ENCODE measurements at regions not wholly inside any gene's neighbourhood (a gene's known extent, or its start where the extent isn't known, plus 50 kb on each side); places are given as distances from the start of the nearest gene placed in this dataset.

DNA sequence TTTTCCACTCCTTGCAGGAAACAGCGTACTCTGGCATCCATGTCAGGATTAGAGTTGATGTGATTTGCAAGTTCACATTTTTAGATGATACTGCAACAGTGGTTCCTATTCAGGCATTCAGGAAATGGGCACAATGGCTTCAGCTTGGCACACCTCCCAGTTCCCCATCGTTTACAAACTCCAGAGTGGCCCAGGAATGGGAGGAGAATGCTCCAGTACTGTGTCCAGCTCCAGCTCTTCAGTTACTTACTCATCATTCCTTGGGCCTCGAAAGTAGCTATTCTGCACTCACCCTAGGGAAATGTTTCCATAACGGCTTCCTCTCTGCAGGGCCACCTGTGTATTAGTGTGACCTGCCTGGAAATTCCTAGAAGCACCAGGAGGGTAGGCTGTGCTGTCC, 239.7 kb upstream of the RGS6 start:
- 73% methylated on average over 4 of the region's 4 CpGs for WGBS
- no peak for DNase-seq (ENCODE audit: low spot score)

DNA sequence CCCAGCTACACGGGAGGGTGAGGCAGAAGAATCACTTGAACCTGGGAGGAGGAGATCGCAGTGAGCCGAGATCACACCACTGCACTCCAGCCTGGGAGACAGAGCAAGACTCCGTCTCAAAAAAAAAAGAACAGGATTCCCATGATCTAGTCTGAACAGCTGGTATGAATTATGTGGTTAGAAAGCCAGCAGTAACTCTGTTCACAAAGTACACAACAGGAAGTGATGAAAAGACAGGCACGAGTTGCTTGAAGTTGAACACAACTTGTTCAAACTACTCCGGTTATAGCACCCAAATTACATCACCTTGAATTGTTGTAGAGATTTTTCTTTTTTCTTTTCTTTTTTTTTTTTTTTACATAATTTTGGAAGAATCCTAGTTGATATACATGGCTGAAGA, 238.8 kb upstream of the RGS6 start:
- Histone ChIP-seq H3K27ac (ENCODE audit: low read depth in 1 of 2, low read length in 2 of 2) (no peak overlapping the region), H3K36me3 (ENCODE audit: control insufficient read depth in 4 of 4, insufficient read depth in 3 of 4, low read depth in 1 of 4, low read length in 3 of 4) (peaks cover 0 to 3% (median 0%) of the 10 kb centered on the region in 4 donors), H3K9me3 (ENCODE audit: control insufficient read depth in 4 of 4, low read length in 3 of 4) (no peaks in the 10 kb centered on the region), H3K9ac (ENCODE audit: low read depth in 1 of 2, low read length in 2 of 2) (no peak overlapping the region), H3K4me3 (ENCODE audit: low read depth in 1 of 3, low read length in 3 of 3) (no peak overlapping the region), H3K4me1 (ENCODE audit: control insufficient read depth in 4 of 4, insufficient read depth in 4 of 4, low read length in 3 of 4) (no peaks in the 10 kb centered on the region), H3K27me3 (ENCODE audit: control insufficient read depth in 4 of 4, insufficient read depth in 4 of 4, low read length in 3 of 4) (no peaks in the 10 kb centered on the region)
- no peak for DNase-seq (ENCODE audit: low spot score)
- TF ChIP-seq RXRA (IDR thresholded peaks at IDR 0.05) = no peak
- TF ChIP-seq EGR1 (IDR thresholded peaks at IDR 0.05; ENCODE audit: low read depth in 2 of 2) = no peak
- no peak for TF ChIP-seq SP1 (IDR thresholded peaks at IDR 0.05)
- TF ChIP-seq FOXA1 (IDR thresholded peaks at IDR 0.05) = no peak
- TF ChIP-seq, protein P1, sequence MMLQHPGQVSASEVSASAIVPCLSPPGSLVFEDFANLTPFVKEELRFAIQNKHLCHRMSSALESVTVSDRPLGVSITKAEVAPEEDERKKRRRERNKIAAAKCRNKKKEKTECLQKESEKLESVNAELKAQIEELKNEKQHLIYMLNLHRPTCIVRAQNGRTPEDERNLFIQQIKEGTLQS (IDR thresholded peaks at IDR 0.05) = no peak
- TF ChIP-seq, protein P2, sequence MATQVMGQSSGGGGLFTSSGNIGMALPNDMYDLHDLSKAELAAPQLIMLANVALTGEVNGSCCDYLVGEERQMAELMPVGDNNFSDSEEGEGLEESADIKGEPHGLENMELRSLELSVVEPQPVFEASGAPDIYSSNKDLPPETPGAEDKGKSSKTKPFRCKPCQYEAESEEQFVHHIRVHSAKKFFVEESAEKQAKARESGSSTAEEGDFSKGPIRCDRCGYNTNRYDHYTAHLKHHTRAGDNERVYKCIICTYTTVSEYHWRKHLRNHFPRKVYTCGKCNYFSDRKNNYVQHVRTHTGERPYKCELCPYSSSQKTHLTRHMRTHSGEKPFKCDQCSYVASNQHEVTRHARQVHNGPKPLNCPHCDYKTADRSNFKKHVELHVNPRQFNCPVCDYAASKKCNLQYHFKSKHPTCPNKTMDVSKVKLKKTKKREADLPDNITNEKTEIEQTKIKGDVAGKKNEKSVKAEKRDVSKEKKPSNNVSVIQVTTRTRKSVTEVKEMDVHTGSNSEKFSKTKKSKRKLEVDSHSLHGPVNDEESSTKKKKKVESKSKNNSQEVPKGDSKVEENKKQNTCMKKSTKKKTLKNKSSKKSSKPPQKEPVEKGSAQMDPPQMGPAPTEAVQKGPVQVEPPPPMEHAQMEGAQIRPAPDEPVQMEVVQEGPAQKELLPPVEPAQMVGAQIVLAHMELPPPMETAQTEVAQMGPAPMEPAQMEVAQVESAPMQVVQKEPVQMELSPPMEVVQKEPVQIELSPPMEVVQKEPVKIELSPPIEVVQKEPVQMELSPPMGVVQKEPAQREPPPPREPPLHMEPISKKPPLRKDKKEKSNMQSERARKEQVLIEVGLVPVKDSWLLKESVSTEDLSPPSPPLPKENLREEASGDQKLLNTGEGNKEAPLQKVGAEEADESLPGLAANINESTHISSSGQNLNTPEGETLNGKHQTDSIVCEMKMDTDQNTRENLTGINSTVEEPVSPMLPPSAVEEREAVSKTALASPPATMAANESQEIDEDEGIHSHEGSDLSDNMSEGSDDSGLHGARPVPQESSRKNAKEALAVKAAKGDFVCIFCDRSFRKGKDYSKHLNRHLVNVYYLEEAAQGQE (IDR thresholded peaks at IDR 0.05) = no peak
- TF ChIP-seq, protein P3, sequence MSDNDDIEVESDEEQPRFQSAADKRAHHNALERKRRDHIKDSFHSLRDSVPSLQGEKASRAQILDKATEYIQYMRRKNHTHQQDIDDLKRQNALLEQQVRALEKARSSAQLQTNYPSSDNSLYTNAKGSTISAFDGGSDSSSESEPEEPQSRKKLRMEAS (IDR thresholded peaks at IDR 0.05) = no peak
- no peak for TF ChIP-seq RAD21 (IDR thresholded peaks at IDR 0.05)
- no peak for TF ChIP-seq HNF4G (IDR thresholded peaks at IDR 0.05)
- 96% methylated on average over 6 of the region's 6 CpGs for WGBS

More for the DNA sequence above, 239.7 kb upstream of the RGS6 start:
- no peaks in the 10 kb centered on the region for H3K27me3 ChIP-seq (ENCODE audit: control insufficient read depth in 4 of 4, insufficient read depth in 4 of 4, low read length in 3 of 4)
- no peak overlapping the region for H3K4me3 ChIP-seq (ENCODE audit: low read depth in 1 of 3, low read length in 3 of 3)
- no peak overlapping the region for H3K27ac ChIP-seq (ENCODE audit: low read depth in 1 of 2, low read length in 2 of 2)
- H3K9me3 ChIP-seq (ENCODE audit: control insufficient read depth in 4 of 4, low read length in 3 of 4) = no peaks in the 10 kb centered on the region
- H3K9ac ChIP-seq (ENCODE audit: low read depth in 1 of 2, low read length in 2 of 2) = no peak overlapping the region
- H3K4me1 ChIP-seq (ENCODE audit: control insufficient read depth in 4 of 4, insufficient read depth in 4 of 4, low read length in 3 of 4) = no peaks in the 10 kb centered on the region
- no peak for TF ChIP-seq HNF4A (conservative IDR thresholded peaks at IDR 0.05)
- TF ChIP-seq NR2F2 (IDR thresholded peaks at IDR 0.05) = no peak
- TF ChIP-seq EGR1 (IDR thresholded peaks at IDR 0.05; ENCODE audit: low read depth in 2 of 2) = no peak
- TF ChIP-seq JUND (IDR thresholded peaks at IDR 0.05) = no peak
- TF ChIP-seq RXRA (IDR thresholded peaks at IDR 0.05) = no peak
- no peak for TF ChIP-seq SP1 (IDR thresholded peaks at IDR 0.05)
- TF ChIP-seq, protein P2 (IDR thresholded peaks at IDR 0.05) = no peak
- TF ChIP-seq, protein P4, sequence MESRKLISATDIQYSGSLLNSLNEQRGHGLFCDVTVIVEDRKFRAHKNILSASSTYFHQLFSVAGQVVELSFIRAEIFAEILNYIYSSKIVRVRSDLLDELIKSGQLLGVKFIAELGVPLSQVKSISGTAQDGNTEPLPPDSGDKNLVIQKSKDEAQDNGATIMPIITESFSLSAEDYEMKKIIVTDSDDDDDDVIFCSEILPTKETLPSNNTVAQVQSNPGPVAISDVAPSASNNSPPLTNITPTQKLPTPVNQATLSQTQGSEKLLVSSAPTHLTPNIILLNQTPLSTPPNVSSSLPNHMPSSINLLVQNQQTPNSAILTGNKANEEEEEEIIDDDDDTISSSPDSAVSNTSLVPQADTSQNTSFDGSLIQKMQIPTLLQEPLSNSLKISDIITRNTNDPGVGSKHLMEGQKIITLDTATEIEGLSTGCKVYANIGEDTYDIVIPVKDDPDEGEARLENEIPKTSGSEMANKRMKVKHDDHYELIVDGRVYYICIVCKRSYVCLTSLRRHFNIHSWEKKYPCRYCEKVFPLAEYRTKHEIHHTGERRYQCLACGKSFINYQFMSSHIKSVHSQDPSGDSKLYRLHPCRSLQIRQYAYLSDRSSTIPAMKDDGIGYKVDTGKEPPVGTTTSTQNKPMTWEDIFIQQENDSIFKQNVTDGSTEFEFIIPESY (IDR thresholded peaks at IDR 0.05) = no peak
- no peak for TF ChIP-seq RAD21 (IDR thresholded peaks at IDR 0.05)
- TF ChIP-seq FOXA1 (IDR thresholded peaks at IDR 0.05) = no peak
- TF ChIP-seq FOXA2 (IDR thresholded peaks at IDR 0.05) = no peak
- TF ChIP-seq, protein P1 (IDR thresholded peaks at IDR 0.05) = no peak
- TF ChIP-seq HNF4G (IDR thresholded peaks at IDR 0.05) = no peak
- TF ChIP-seq, protein P5, sequence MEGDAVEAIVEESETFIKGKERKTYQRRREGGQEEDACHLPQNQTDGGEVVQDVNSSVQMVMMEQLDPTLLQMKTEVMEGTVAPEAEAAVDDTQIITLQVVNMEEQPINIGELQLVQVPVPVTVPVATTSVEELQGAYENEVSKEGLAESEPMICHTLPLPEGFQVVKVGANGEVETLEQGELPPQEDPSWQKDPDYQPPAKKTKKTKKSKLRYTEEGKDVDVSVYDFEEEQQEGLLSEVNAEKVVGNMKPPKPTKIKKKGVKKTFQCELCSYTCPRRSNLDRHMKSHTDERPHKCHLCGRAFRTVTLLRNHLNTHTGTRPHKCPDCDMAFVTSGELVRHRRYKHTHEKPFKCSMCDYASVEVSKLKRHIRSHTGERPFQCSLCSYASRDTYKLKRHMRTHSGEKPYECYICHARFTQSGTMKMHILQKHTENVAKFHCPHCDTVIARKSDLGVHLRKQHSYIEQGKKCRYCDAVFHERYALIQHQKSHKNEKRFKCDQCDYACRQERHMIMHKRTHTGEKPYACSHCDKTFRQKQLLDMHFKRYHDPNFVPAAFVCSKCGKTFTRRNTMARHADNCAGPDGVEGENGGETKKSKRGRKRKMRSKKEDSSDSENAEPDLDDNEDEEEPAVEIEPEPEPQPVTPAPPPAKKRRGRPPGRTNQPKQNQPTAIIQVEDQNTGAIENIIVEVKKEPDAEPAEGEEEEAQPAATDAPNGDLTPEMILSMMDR (IDR thresholded peaks at IDR 0.05; ENCODE audit: low read depth, low read length, missing input control) = no peak
- no peak for TF ChIP-seq TAF1 (conservative IDR thresholded peaks at IDR 0.05)
- TF ChIP-seq, protein P3 (IDR thresholded peaks at IDR 0.05) = no peak
- peaks cover 0 to 3% (median 0%) of the 10 kb centered on the region in 4 donors for H3K36me3 ChIP-seq (ENCODE audit: control insufficient read depth in 4 of 4, insufficient read depth in 3 of 4, low read depth in 1 of 4, low read length in 3 of 4)
